ENCODE measurements at regions not wholly inside any gene's neighbourhood (a gene's known extent, or its start where the extent isn't known, plus 50 kb on each side); places are given as distances from the start of the nearest gene placed in this dataset.

- no peaks in the 10 kb centered on the region for H3K9me3 ChIP-seq (ENCODE audit: insufficient read depth, low read length, severe bottlenecking)
- no peaks in the 10 kb centered on the region for H4K20me1 ChIP-seq (ENCODE audit: insufficient read depth, low read length)
- no peaks in the 10 kb centered on the region for H3K79me2 ChIP-seq (ENCODE audit: insufficient read depth, low read length)
- no peak overlapping the region for H3K27ac ChIP-seq (ENCODE audit: low read length)
- H3K4me3 ChIP-seq (ENCODE audit: low read depth in 1 of 2, low read length in 2 of 2) = no peak overlapping the region
- no peaks in the 10 kb centered on the region for H3K27me3 ChIP-seq (ENCODE audit: insufficient read depth, low read length, poor library complexity)
- H3K36me3 ChIP-seq (ENCODE audit: insufficient read depth, low read length) = no peaks in the 10 kb centered on the region
- H3K4me2 ChIP-seq (ENCODE audit: insufficient read depth, low read length) = no peak overlapping the region
- H2AFZ ChIP-seq (ENCODE audit: low read depth, low read length) = no peak overlapping the region
- DNase-seq = no peak
- TF ChIP-seq CTCF (IDR thresholded peaks at IDR 0.05; ENCODE audit: borderline replicate concordance, extremely low read depth, low read length, poor library complexity, severe bottlenecking) (no peak), EZH2 (IDR thresholded peaks at IDR 0.05; ENCODE audit: borderline replicate concordance, low read depth, low read length, severe bottlenecking) (no peak)
- ATAC-seq (ENCODE audit: insufficient read depth, low read depth) = no peak
- no peaks in the 10 kb centered on the region for H3K4me1 ChIP-seq (ENCODE audit: insufficient read depth, low read length)
- no peak overlapping the region for H3K9ac ChIP-seq (ENCODE audit: low read depth, low read length)
Measured at GRCh38 chr9:106615118-106615889, 247.7 kb upstream of the ZNF462 start.

GRCh38 chr9:106616026-106616425 is 246.9 kb upstream of the ZNF462 start:
- H2AFZ ChIP-seq (ENCODE audit: low read depth, low read length) = no peak overlapping the region
- no peak overlapping the region for H3K9ac ChIP-seq (ENCODE audit: low read depth, low read length)
- H4K20me1 ChIP-seq (ENCODE audit: insufficient read depth, low read length) = no peaks in the 10 kb centered on the region
- DNase-seq = no peak
- no peak overlapping the region for H3K4me2 ChIP-seq (ENCODE audit: insufficient read depth, low read length)
- TF ChIP-seq CTCF (IDR thresholded peaks at IDR 0.05; ENCODE audit: borderline replicate concordance, extremely low read depth, low read length, poor library complexity, severe bottlenecking) (no peak), EZH2 (IDR thresholded peaks at IDR 0.05; ENCODE audit: borderline replicate concordance, low read depth, low read length, severe bottlenecking) (no peak)
- H3K4me3 ChIP-seq (ENCODE audit: low read depth in 1 of 2, low read length in 2 of 2) = no peak overlapping the region
- no peaks in the 10 kb centered on the region for H3K4me1 ChIP-seq (ENCODE audit: insufficient read depth, low read length)
- ATAC-seq (ENCODE audit: insufficient read depth, low read depth) = no peak
- no peaks in the 10 kb centered on the region for H3K27me3 ChIP-seq (ENCODE audit: insufficient read depth, low read length, poor library complexity)
- H3K27ac ChIP-seq (ENCODE audit: low read length) = no peak overlapping the region
- H3K79me2 ChIP-seq (ENCODE audit: insufficient read depth, low read length) = no peaks in the 10 kb centered on the region
- no peaks in the 10 kb centered on the region for H3K9me3 ChIP-seq (ENCODE audit: insufficient read depth, low read length, severe bottlenecking)
- no peaks in the 10 kb centered on the region for H3K36me3 ChIP-seq (ENCODE audit: insufficient read depth, low read length)

- ATAC-seq (ENCODE audit: insufficient read depth, low read depth) (no peak), DNase-seq (no peak)
- Histone ChIP-seq H3K4me1 (ENCODE audit: insufficient read depth, low read length) (no peaks in the 10 kb centered on the region), H3K4me2 (ENCODE audit: insufficient read depth, low read length) (no peak overlapping the region), H3K9me3 (ENCODE audit: insufficient read depth, low read length, severe bottlenecking) (no peaks in the 10 kb centered on the region), H3K4me3 (ENCODE audit: low read depth in 1 of 2, low read length in 2 of 2) (no peak overlapping the region), H3K79me2 (ENCODE audit: insufficient read depth, low read length) (no peaks in the 10 kb centered on the region), H3K36me3 (ENCODE audit: insufficient read depth, low read length) (no peaks in the 10 kb centered on the region), H3K9ac (ENCODE audit: low read depth, low read length) (no peak overlapping the region), H3K27me3 (ENCODE audit: insufficient read depth, low read length, poor library complexity) (no peaks in the 10 kb centered on the region), H4K20me1 (ENCODE audit: insufficient read depth, low read length) (no peaks in the 10 kb centered on the region), H2AFZ (ENCODE audit: low read depth, low read length) (no peak overlapping the region), H3K27ac (ENCODE audit: low read length) (no peak overlapping the region)
- no peak for TF ChIP-seq EZH2 (IDR thresholded peaks at IDR 0.05; ENCODE audit: borderline replicate concordance, low read depth, low read length, severe bottlenecking)
- no peak for TF ChIP-seq CTCF (IDR thresholded peaks at IDR 0.05; ENCODE audit: borderline replicate concordance, extremely low read depth, low read length, poor library complexity, severe bottlenecking)
Measured at GRCh38 chr9:106616851-106617345, 246.1 kb upstream of the ZNF462 start.

Measured in DND-41 (cell line).